HepG2 (cell line): ENCODE measurements at regions not wholly inside any gene's neighbourhood (a gene's known extent, or its start where the extent isn't known, plus 50 kb on each side); places are given as distances from the start of the nearest gene placed in this dataset.

Experiments
- ATF4 ChIP-seq, 2 experiments: fragments of 450-650 bp in 1 of 2; sonication (generic) in 1 of 2; formaldehyde crosslinking; IDR thresholded peaks; 2 replicates each; pipeline versions ENCODE4 v1.5.0 to v1.8.0; 2020 to 2022; ENCODE audit warnings: mild to moderate bottlenecking in 1 of 2, missing genetic modification reagents in 1 of 2
- ATF7 ChIP-seq, 2 experiments: fragments of 450-650 bp in 1 of 2; sonication (generic) in 1 of 2; formaldehyde crosslinking in 1 of 2; IDR thresholded peaks; 2 replicates each; pipeline versions ENCODE4 v1.4.0 to v1.6.1; 2016 to 2020; ENCODE audit warnings: antibody characterized with exemption in 1 of 2, mild to moderate bottlenecking in 1 of 2, missing genetic modification reagents in 1 of 2
- HMGXB3 ChIP-seq: sonication (generic); formaldehyde crosslinking; IDR thresholded peaks from 2 replicates; pipeline ENCODE4 v1.4.0; 2020; ENCODE audit warnings: missing genetic modification reagents, borderline replicate concordance
- NPAS2 ChIP-seq: sonication (generic); formaldehyde crosslinking; IDR thresholded peaks from 2 replicates; pipeline ENCODE4 v1.8.0; 2022; ENCODE audit warnings: mild to moderate bottlenecking, missing genetic modification reagents, borderline replicate concordance
- ONECUT2 ChIP-seq: sonication (generic); formaldehyde crosslinking; IDR thresholded peaks from 2 replicates; pipeline ENCODE4 v1.4.0; 2020; ENCODE audit warnings: missing genetic modification reagents
- ZBTB7B ChIP-seq: sonication (generic); formaldehyde crosslinking; IDR thresholded peaks from 2 replicates; pipeline ENCODE4 v1.4.0; 2020; ENCODE audit warnings: missing genetic modification reagents
- ZNF841 ChIP-seq: sonication (generic); formaldehyde crosslinking; IDR thresholded peaks from 2 replicates; pipeline ENCODE4 v1.8.1; 2023; ENCODE audit warnings: missing genetic modification reagents, borderline replicate concordance
- TF ChIP-seq, protein P1 (sequence below), 2 experiments: fragments of 450-650 bp in 1 of 2; sonication (generic) in 1 of 2; formaldehyde crosslinking in 1 of 2; IDR thresholded peaks; 2 replicates each; pipeline versions ENCODE4 v1.6.1 to v1.8.0; 2016 to 2022; ENCODE audit warnings: antibody characterized with exemption in 1 of 2, mild to moderate bottlenecking in 1 of 2, missing genetic modification reagents in 1 of 2
- TF ChIP-seq, protein P2 (sequence below): sonication (generic); formaldehyde crosslinking; IDR thresholded peaks from 2 replicates; pipeline ENCODE4 v1.5.0; 2020; ENCODE audit warnings: mild to moderate bottlenecking, missing genetic modification reagents, borderline replicate concordance
- TF ChIP-seq, protein P3 (sequence below): sonication (generic); formaldehyde crosslinking; IDR thresholded peaks from 2 replicates; pipeline ENCODE4 v1.9.0; 2021; ENCODE audit warnings: missing genetic modification reagents, mild to moderate bottlenecking, borderline replicate concordance

DNA sequence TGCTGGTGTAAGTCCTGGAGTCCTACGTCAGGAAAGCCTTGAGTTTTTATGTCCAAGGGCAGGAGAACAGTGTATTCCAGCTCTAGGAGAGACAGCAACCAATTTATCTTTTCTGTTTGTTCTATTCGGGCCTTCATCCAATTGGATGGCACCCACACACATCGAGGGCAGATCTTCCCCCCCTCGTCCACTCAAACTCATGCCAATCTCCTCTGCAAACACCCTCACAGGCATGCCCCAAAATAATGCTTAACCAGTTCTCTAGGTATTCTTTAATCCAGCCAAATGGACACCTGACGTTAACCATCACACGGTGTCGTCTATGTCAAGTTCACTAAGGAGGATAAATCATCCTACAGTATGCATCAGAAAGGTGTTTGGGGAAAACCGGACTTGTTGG is 102.5 kb upstream of the TRPM1 start (continued):
- TF ChIP-seq NPAS2 (CRISPR knock-in tag) (no peak), ONECUT2 (CRISPR knock-in tag) (no peak), ATF4 (CRISPR knock-in tag; IDR thresholded peaks at IDR 0.05) (no peak), ZNF841 (CRISPR knock-in tag) (no peak), ATF7 (IDR thresholded peaks at IDR 0.05) (no peak), ATF7 (CRISPR knock-in tag; IDR thresholded peaks at IDR 0.05) (no peak), ZBTB7B (CRISPR knock-in tag) (no peak), HMGXB3 (no peak)
- TF ChIP-seq, protein P1, sequence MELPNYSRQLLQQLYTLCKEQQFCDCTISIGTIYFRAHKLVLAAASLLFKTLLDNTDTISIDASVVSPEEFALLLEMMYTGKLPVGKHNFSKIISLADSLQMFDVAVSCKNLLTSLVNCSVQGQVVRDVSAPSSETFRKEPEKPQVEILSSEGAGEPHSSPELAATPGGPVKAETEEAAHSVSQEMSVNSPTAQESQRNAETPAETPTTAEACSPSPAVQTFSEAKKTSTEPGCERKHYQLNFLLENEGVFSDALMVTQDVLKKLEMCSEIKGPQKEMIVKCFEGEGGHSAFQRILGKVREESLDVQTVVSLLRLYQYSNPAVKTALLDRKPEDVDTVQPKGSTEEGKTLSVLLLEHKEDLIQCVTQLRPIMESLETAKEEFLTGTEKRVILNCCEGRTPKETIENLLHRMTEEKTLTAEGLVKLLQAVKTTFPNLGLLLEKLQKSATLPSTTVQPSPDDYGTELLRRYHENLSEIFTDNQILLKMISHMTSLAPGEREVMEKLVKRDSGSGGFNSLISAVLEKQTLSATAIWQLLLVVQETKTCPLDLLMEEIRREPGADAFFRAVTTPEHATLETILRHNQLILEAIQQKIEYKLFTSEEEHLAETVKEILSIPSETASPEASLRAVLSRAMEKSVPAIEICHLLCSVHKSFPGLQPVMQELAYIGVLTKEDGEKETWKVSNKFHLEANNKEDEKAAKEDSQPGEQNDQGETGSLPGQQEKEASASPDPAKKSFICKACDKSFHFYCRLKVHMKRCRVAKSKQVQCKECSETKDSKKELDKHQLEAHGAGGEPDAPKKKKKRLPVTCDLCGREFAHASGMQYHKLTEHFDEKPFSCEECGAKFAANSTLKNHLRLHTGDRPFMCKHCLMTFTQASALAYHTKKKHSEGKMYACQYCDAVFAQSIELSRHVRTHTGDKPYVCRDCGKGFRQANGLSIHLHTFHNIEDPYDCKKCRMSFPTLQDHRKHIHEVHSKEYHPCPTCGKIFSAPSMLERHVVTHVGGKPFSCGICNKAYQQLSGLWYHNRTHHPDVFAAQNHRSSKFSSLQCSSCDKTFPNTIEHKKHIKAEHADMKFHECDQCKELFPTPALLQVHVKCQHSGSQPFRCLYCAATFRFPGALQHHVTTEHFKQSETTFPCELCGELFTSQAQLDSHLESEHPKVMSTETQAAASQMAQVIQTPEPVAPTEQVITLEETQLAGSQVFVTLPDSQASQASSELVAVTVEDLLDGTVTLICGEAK (IDR thresholded peaks at IDR 0.05), result no peak
- TF ChIP-seq, protein P1 (CRISPR knock-in tag; IDR thresholded peaks at IDR 0.05), result no peak
- TF ChIP-seq, protein P2, sequence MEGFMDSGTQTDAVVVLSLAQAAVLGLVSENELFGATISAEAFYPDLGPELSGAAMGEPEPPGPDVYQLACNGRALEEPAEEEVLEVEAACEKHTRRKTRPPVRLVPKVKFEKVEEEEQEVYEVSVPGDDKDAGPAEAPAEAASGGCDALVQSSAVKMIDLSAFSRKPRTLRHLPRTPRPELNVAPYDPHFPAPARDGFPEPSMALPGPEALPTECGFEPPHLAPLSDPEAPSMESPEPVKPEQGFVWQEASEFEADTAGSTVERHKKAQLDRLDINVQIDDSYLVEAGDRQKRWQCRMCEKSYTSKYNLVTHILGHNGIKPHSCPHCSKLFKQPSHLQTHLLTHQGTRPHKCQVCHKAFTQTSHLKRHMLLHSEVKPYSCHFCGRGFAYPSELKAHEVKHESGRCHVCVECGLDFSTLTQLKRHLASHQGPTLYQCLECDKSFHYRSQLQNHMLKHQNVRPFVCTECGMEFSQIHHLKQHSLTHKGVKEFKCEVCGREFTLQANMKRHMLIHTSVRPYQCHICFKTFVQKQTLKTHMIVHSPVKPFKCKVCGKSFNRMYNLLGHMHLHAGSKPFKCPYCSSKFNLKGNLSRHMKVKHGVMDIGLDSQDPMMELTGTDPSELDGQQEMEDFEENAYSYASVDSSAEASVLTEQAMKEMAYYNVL (CRISPR knock-in tag), result no peak
- TF ChIP-seq, protein P3, sequence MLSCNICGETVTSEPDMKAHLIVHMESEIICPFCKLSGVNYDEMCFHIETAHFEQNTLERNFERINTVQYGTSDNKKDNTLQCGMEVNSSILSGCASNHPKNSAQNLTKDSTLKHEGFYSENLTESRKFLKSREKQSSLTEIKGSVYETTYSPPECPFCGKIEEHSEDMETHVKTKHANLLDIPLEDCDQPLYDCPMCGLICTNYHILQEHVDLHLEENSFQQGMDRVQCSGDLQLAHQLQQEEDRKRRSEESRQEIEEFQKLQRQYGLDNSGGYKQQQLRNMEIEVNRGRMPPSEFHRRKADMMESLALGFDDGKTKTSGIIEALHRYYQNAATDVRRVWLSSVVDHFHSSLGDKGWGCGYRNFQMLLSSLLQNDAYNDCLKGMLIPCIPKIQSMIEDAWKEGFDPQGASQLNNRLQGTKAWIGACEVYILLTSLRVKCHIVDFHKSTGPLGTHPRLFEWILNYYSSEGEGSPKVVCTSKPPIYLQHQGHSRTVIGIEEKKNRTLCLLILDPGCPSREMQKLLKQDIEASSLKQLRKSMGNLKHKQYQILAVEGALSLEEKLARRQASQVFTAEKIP, result no peak
